Esophagus muscularis mucosa (tissue), 4 donors: ENCODE measurements at regions not wholly inside any gene's neighbourhood (a gene's known extent, or its start where the extent isn't known, plus 50 kb on each side); places are given as distances from the start of the nearest gene placed in this dataset.

Experiments
- CTCF ChIP-seq, 3 experiments: fragments of 200-600 bp in 2 of 3; fragments of 450-650 bp in 1 of 3; sonication (generic) in 2 of 3; IDR thresholded peaks; one replicate each; pipeline ENCODE4 v1.5.1; 2017 to 2019; ENCODE audit warnings: antibody characterized with exemption in 3 of 3, mild to moderate bottlenecking in 2 of 3, moderate library complexity in 1 of 3
- EP300 ChIP-seq: sonication (generic); formaldehyde crosslinking; IDR thresholded peaks from one replicate; pipeline ENCODE4 v1.6.1; 2017; ENCODE audit warnings: antibody characterized with exemption
- POLR2A ChIP-seq: fragments of 450-650 bp; IDR thresholded peaks from one replicate; pipeline ENCODE4 v1.6.1; 2017; ENCODE audit warnings: antibody characterized with exemption, moderate library complexity, mild to moderate bottlenecking, low read depth
- POLR2AphosphoS5 ChIP-seq, 2 donors: sonication (generic); formaldehyde crosslinking; IDR thresholded peaks; one replicate each; pipeline ENCODE4 v1.6.1; 2017; ENCODE audit warnings: antibody characterized with exemption in 2 of 2

GRCh38 chr3:933326-933725 lies 159.5 kb upstream of the CNTN6 start:
- TF ChIP-seq CTCF (IDR thresholded peaks at IDR 0.05), result no peak
- TF ChIP-seq EP300, result no peak
- no peak for TF ChIP-seq POLR2A
- no peak for TF ChIP-seq POLR2AphosphoS5 (IDR thresholded peaks at IDR 0.05)
